ENCODE measurements at regions not wholly inside any gene's neighbourhood (a gene's known extent, or its start where the extent isn't known, plus 50 kb on each side); places are given as distances from the start of the nearest gene placed in this dataset.

GRCh38 chr16:27698266-27698665 is 148.3 kb downstream of the KATNIP start:
- Histone ChIP-seq H4K20me1 (replicated peaks; ENCODE audit: control insufficient read depth, insufficient read depth, low read length) (no peaks in the 10 kb centered on the region), H3K27ac (ENCODE audit: extremely low read depth, low read depth, low read length) (no peak overlapping the region), H3K4me3 (no peak overlapping the region), H3K9me3 (replicated peaks; ENCODE audit: control insufficient read depth, insufficient read depth, low read depth, low read length) (no peaks in the 10 kb centered on the region), H3K4me1 (replicated peaks in 1 of 2; ENCODE audit: control insufficient read depth in 2 of 2, insufficient read depth in 2 of 2, low read length in 2 of 2) (no peaks in the 10 kb centered on the region; a peak in 1 of 5 replicates), H3K4me2 (ENCODE audit: insufficient read depth, low read length) (no peak overlapping the region), H2AFZ (ENCODE audit: low read depth, low read length) (no peak overlapping the region), H3K36me3 (ENCODE audit: control insufficient read depth, insufficient read depth, low read length) (no peaks in the 10 kb centered on the region), H3K27me3 (ENCODE audit: control insufficient read depth in 2 of 2, insufficient read depth in 2 of 2, low read length in 2 of 2) (no peaks in the 10 kb centered on the region), H3K9ac (ENCODE audit: insufficient read depth in 1 of 2, low read depth in 2 of 2, low read length in 2 of 2) (no peak overlapping the region), H3K79me2 (ENCODE audit: control insufficient read depth, insufficient read depth, low read length) (no peaks in the 10 kb centered on the region), H3K9me1 (ENCODE audit: control insufficient read depth, insufficient read depth, low read length) (no peaks in the 10 kb centered on the region)
- whole genome bisulfite sequencing (ENCODE audit: insufficient coverage, low coverage, missing lambda C conversion rate): 10% methylated on average over 14 of the region's 14 CpGs
- intact Hi-C loops (cut with micrococcal nuclease) (no loop called here), in situ Hi-C loops (cut with MboI) (no loop called here)
- FAIRE-seq (no peak), ATAC-seq (peak; percentile 96), DNase-seq (ENCODE audit: extremely low read depth in 1 of 4, low spot score in 3 of 4) (peak; percentile 47 to 62 (median 56))
- CTCF ChIA-PET (ENCODE audit: low intra/inter-chr PET ratio): interaction anchor here (1.2 to 1.7 kb wide), 2 partner anchors 167 to 169 kb away, joined by 5 to 6 read pairs; no protein-coding TSS in a partner anchor
- BruUV-seq (replicated peaks): no TSS peak
- POLR2A ChIA-PET: no interaction called here
- no peak for TF ChIP-seq ZC3H11A (IDR thresholded peaks at IDR 0.05; ENCODE audit: low read depth, low read length)
- no peak for TF ChIP-seq ZNF717 (CRISPR knock-in tag; IDR thresholded peaks at IDR 0.05)
- TF ChIP-seq ZNF778 (CRISPR knock-in tag; IDR thresholded peaks at IDR 0.05): no peak
- no peak for TF ChIP-seq MCM2 (IDR thresholded peaks at IDR 0.05; ENCODE audit: low read depth)
- TF ChIP-seq NR2F6 (CRISPR knock-in tag; IDR thresholded peaks at IDR 0.05): no peak
- TF ChIP-seq ZNF77 (CRISPR knock-in tag; IDR thresholded peaks at IDR 0.05): no peak
- TF ChIP-seq ZNF133 (CRISPR knock-in tag; IDR thresholded peaks at IDR 0.05): no peak
- TF ChIP-seq, protein P1, sequence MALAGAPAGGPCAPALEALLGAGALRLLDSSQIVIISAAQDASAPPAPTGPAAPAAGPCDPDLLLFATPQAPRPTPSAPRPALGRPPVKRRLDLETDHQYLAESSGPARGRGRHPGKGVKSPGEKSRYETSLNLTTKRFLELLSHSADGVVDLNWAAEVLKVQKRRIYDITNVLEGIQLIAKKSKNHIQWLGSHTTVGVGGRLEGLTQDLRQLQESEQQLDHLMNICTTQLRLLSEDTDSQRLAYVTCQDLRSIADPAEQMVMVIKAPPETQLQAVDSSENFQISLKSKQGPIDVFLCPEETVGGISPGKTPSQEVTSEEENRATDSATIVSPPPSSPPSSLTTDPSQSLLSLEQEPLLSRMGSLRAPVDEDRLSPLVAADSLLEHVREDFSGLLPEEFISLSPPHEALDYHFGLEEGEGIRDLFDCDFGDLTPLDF (CRISPR knock-in tag; IDR thresholded peaks at IDR 0.05): no peak
- no peak for TF ChIP-seq COPS2 (conservative IDR thresholded peaks at IDR 0.05)
- TF ChIP-seq CTCFL (IDR thresholded peaks at IDR 0.05; ENCODE audit: borderline replicate concordance, insufficient read depth, low read depth, low read length, poor library complexity, severe bottlenecking): peak; percentile 55
- TF ChIP-seq XRCC3 (IDR thresholded peaks at IDR 0.05): no peak
- TF ChIP-seq CTCF (IDR thresholded peaks at IDR 0.05 in 2 of 3, conservative IDR thresholded peaks at IDR 0.05 in 1 of 3; ENCODE audit: insufficient read depth in 2 of 3, low read depth in 1 of 3, low read length in 3 of 3): peak; percentile 71 to 79 (median 77)
- TF ChIP-seq CHD4 (IDR thresholded peaks at IDR 0.05; ENCODE audit: insufficient read depth, insufficient replicate concordance, low read depth, low read length, poor library complexity, severe bottlenecking): no peak
- TF ChIP-seq ZNF431 (CRISPR knock-in tag; IDR thresholded peaks at IDR 0.05): no peak
